ENCODE measurements at regions not wholly inside any gene's neighbourhood (a gene's known extent, or its start where the extent isn't known, plus 50 kb on each side); places are given as distances from the start of the nearest gene placed in this dataset.

DNA sequence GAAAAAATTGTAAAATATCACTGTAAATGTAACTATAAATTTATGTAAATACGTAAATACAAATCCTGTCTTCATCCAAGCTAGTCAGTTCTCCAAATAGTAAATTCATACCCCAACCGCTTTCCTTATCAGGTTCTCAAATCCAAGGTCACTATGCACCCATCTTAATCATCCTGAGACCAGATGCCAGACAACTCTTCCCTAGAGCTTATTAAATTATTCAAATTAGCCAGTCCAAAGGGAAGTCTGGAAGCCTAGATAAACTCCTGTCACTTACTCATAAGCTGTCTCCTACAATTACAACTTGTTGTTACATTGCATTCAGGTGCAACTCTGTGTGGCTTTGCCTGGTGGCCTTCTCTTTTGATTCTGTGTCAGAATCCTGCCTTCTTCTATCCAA is 836.1 kb upstream of the PCDH20 start:
- no CpG with 5 or more reads among the region's 2 CpGs for whole genome bisulfite sequencing (ENCODE audit: extremely low coverage, insufficient read length, low lambda C conversion rate)
- no peak overlapping the region for H3K23ac ChIP-seq (ENCODE audit: insufficient read length, low read depth, low read length)

More for the DNA sequence above, 836.1 kb upstream of the PCDH20 start:
- Histone ChIP-seq H2BK20ac (ENCODE audit: low read depth, low read length, poor library complexity, severe bottlenecking) (no peak overlapping the region), H3K23me2 (ENCODE audit: insufficient read length, low read depth, low read length, poor library complexity, severe bottlenecking) (no peaks in the 10 kb centered on the region), H3K79me2 (ENCODE audit: insufficient read depth, low read length) (no peaks in the 10 kb centered on the region), H2AK5ac (ENCODE audit: insufficient read length, low read length) (no peak overlapping the region), H3K27ac (ENCODE audit: insufficient read length, low read depth, low read length) (no peak overlapping the region), H3K18ac (ENCODE audit: insufficient read length, low read depth, low read length) (no peak overlapping the region), H2BK15ac (ENCODE audit: low read depth, low read length) (no peak overlapping the region), H3K4ac (ENCODE audit: low read depth, low read length) (no peak overlapping the region), H4K91ac (ENCODE audit: insufficient read length, low read depth, low read length) (no peak overlapping the region), H3K79me1 (ENCODE audit: insufficient read depth, low read depth, low read length, poor library complexity, severe bottlenecking) (no peaks in the 10 kb centered on the region), H3K4me1 (ENCODE audit: insufficient read depth, low read length) (no peaks in the 10 kb centered on the region), H3K14ac (ENCODE audit: insufficient read depth, low read length) (no peak overlapping the region), H2BK120ac (ENCODE audit: low read depth, low read length, poor library complexity, severe bottlenecking) (no peak overlapping the region), H3K9ac (ENCODE audit: extremely low read depth, insufficient read length, low read length) (no peak overlapping the region), H2AFZ (ENCODE audit: low read length) (no peak overlapping the region), H4K20me1 (ENCODE audit: control insufficient read depth, insufficient read depth, insufficient read length) (no peaks in the 10 kb centered on the region), H3K9me3 (ENCODE audit: control insufficient read depth, low read depth, low read length) (no peaks in the 10 kb centered on the region), H4K8ac (replicated peaks; ENCODE audit: insufficient read length, low read depth, low read length) (no peak overlapping the region), H4K5ac (ENCODE audit: insufficient read length, low read depth, low read length) (no peak overlapping the region), H3K27me3 (ENCODE audit: insufficient read depth, low read length) (no peaks in the 10 kb centered on the region), H3K4me2 (ENCODE audit: insufficient read depth, insufficient read length, low read length) (no peak overlapping the region), H2BK12ac (ENCODE audit: insufficient read length, low read depth, low read length) (no peak overlapping the region), H3T11ph (ENCODE audit: low read length) (no peak overlapping the region), H3K56ac (ENCODE audit: insufficient read length, low read depth, low read length) (no peak overlapping the region), H2BK5ac (ENCODE audit: insufficient read length, low read length) (no peak overlapping the region)
- Mint-ChIP-seq H3K36me3 (ENCODE audit: insufficient read depth in 1 of 3, low read depth in 3 of 3) (no peaks in the 10 kb centered on the region), H3K4me3 (no peak overlapping the region), H3K27ac (no peak overlapping the region), H3K27me3 (ENCODE audit: low read depth) (no peaks in the 10 kb centered on the region), H3K4me1 (no peaks in the 10 kb centered on the region), H3K9me3 (peaks cover 0 to 4% of the 10 kb centered on the region in 2 experiments; a peak in 1 of 5 replicates)
- DNase-seq: no peak
- TF ChIP-seq, protein P1, sequence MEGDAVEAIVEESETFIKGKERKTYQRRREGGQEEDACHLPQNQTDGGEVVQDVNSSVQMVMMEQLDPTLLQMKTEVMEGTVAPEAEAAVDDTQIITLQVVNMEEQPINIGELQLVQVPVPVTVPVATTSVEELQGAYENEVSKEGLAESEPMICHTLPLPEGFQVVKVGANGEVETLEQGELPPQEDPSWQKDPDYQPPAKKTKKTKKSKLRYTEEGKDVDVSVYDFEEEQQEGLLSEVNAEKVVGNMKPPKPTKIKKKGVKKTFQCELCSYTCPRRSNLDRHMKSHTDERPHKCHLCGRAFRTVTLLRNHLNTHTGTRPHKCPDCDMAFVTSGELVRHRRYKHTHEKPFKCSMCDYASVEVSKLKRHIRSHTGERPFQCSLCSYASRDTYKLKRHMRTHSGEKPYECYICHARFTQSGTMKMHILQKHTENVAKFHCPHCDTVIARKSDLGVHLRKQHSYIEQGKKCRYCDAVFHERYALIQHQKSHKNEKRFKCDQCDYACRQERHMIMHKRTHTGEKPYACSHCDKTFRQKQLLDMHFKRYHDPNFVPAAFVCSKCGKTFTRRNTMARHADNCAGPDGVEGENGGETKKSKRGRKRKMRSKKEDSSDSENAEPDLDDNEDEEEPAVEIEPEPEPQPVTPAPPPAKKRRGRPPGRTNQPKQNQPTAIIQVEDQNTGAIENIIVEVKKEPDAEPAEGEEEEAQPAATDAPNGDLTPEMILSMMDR (conservative IDR thresholded peaks at IDR 0.05): no peak
